PFSK-1 (cell line): ENCODE measurements at regions not wholly inside any gene's neighbourhood (a gene's known extent, or its start where the extent isn't known, plus 50 kb on each side); places are given as distances from the start of the nearest gene placed in this dataset.

Experiments used
- FOXP2 ChIP-seq: optimal IDR thresholded peaks from 2 replicates; pipeline ENCODE3; 2011; ENCODE audit warnings: borderline replicate concordance, control low read depth, inconsistent platforms; ENCODE audit not compliant: insufficient read depth; ENCODE audit errors: extremely low read length, extremely low read depth
- POLR2AphosphoS5 ChIP-seq: IDR thresholded peaks from 2 replicates; pipeline ENCODE4 v1.6.1; 2012; ENCODE audit warnings: low read depth, mild to moderate bottlenecking, control low read depth, low read length, moderate library complexity
- SIN3A ChIP-seq: IDR thresholded peaks from 2 replicates; pipeline ENCODE4 v1.6.1; 2012; ENCODE audit warnings: mild to moderate bottlenecking, low read length, moderate library complexity, borderline replicate concordance; ENCODE audit not compliant: insufficient read depth
- TAF1 ChIP-seq: IDR thresholded peaks from 2 replicates; pipeline ENCODE4 v1.6.1; 2012; ENCODE audit warnings: low read length, control low read depth, borderline replicate concordance; ENCODE audit not compliant: insufficient read depth
- TF ChIP-seq, protein P1 (sequence below), 2 experiments: IDR thresholded peaks; 2 replicates each; pipeline versions ENCODE4 v1.6.1 to v1.8.0; 2011 to 2012; ENCODE audit warnings: low read depth in 2 of 2, low read length in 2 of 2, control low read depth in 1 of 2, inconsistent platforms in 1 of 2, mild to moderate bottlenecking in 1 of 2, moderate library complexity in 1 of 2; ENCODE audit not compliant: insufficient read depth in 1 of 2

DNA sequence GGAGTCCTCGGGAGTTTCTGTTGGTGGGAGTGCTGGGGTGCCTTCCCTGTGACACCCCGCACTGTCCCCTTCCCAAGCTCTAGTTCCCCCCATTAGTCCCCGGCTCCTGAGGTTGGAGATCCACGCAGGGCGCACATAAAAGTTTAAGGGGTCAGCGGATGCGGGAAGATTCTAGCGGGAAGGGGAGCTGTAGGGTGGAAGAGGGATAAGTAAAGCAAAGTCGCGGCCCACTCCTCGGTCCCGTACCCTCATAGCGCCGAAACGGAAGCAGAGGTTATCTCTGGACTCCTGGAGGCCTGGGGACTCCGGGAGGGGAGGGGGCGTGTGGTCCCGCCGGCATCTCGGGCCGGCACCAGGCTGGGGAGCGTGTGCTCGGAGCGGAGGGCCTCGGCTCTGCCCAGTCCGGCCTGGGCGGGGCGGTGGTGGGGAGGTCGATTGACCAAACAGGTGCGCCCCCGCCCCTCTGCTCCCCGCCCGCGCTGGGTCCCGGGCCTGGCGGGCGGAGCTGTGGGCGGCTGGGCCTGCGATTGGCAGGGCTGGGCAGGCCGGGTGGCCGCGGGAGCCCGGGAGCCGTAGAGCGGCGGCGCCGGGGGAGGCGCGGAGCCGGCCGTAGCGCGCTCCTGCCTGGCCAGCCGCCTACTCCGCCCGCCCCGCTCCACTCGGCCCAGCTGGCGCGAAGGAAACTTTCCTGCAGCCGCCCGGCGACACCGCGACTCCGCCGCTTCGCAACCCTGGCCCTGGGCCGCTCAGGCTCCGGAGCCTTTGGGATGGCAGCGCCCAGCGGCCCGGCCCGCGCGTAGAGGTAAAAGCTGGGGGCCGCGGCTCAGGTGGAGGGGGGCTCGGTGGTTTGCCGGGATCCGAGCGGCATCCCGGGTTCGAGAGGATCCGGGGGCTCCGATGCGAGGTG, 52.2 kb upstream of the DAB2IP start:
- TF ChIP-seq SIN3A: no peak
- TF ChIP-seq, protein P1, sequence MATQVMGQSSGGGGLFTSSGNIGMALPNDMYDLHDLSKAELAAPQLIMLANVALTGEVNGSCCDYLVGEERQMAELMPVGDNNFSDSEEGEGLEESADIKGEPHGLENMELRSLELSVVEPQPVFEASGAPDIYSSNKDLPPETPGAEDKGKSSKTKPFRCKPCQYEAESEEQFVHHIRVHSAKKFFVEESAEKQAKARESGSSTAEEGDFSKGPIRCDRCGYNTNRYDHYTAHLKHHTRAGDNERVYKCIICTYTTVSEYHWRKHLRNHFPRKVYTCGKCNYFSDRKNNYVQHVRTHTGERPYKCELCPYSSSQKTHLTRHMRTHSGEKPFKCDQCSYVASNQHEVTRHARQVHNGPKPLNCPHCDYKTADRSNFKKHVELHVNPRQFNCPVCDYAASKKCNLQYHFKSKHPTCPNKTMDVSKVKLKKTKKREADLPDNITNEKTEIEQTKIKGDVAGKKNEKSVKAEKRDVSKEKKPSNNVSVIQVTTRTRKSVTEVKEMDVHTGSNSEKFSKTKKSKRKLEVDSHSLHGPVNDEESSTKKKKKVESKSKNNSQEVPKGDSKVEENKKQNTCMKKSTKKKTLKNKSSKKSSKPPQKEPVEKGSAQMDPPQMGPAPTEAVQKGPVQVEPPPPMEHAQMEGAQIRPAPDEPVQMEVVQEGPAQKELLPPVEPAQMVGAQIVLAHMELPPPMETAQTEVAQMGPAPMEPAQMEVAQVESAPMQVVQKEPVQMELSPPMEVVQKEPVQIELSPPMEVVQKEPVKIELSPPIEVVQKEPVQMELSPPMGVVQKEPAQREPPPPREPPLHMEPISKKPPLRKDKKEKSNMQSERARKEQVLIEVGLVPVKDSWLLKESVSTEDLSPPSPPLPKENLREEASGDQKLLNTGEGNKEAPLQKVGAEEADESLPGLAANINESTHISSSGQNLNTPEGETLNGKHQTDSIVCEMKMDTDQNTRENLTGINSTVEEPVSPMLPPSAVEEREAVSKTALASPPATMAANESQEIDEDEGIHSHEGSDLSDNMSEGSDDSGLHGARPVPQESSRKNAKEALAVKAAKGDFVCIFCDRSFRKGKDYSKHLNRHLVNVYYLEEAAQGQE (IDR thresholded peaks at IDR 0.05; ENCODE audit: insufficient read depth in 1 of 2, low read depth in 2 of 2, low read length in 2 of 2): no peak
- TF ChIP-seq POLR2AphosphoS5: no peak
- TF ChIP-seq FOXP2: no peak
- no peak for TF ChIP-seq TAF1
